GM21529 (cell line): ENCODE measurements at regions not wholly inside any gene's neighbourhood (a gene's known extent, or its start where the extent isn't known, plus 50 kb on each side); places are given as distances from the start of the nearest gene placed in this dataset.

ENCODE experiments used
- ATAC-seq: cut with Tn5 transposase; IDR thresholded peaks from one replicate; pipeline ENCODE4 v1.9.1; 2021; ENCODE audit not compliant: unreplicated experiment

DNA sequence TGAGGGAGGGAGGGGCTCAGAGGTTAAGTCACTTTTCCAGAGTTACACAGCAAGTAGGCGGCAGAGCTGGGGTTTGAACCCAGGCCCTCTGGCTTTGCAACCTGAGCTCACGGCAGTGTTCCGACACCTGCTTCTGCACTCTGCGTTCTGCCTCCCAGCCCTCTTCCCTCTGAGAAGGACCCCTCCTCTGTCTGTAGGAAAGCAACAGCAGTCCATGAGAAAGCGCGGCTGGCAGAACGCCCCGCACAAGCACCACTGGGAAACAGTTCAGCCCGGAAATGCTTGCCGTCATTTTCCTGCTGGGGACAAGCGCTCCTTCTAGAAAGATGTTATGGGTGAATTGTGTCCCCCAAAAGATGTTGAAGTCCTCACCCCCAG, 241.1 kb downstream of the NPHP4 start:
- no peak for ATAC-seq

DNA sequence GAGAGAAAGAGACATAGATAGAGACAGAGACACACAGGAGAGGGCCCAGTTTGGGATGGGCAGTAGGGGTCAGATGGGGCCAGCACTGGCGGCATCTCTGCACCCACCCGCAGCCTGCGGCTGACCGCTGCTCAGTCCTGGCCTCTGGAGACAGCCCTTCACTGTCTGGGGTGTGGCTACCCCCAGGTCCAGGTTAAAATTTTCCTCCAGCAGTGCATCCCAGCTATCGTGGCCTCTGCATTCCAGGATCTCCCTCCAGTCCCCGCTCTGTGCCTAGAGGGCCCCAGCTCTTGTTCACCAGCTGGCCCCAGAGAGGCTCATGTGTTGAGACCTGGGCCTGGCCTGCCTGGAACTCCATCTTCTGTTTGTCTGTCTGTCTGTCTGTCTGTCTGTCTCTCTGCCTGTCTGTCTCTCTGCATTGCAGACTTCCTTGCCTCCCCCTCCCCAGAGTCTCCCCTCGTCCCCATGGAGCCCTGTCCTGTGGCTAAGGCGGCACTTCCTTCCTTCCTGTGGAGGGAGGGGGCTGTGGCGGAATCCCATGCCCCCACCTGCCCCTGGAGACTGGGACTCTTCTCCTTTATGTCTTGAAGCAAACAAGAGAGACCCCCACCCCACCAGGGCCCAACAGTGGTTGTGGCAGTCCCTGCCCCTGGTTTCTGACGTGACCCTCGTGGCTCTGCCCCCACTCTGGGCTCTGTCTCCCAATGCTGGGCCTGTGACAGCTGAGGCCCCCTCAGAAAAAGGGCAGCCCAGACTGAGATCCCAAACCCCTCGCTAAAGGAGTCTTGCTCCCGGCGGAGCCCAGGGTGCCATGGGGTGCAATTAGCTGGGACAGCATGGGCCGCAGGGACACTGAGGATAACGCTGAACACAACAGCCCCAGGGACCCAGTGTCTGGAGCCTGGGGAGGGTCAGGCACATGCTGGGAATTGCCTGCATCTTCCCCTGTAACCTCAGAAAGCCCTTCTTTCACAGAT, 241.8 kb downstream of the NPHP4 start:
- no peak for ATAC-seq

DNA sequence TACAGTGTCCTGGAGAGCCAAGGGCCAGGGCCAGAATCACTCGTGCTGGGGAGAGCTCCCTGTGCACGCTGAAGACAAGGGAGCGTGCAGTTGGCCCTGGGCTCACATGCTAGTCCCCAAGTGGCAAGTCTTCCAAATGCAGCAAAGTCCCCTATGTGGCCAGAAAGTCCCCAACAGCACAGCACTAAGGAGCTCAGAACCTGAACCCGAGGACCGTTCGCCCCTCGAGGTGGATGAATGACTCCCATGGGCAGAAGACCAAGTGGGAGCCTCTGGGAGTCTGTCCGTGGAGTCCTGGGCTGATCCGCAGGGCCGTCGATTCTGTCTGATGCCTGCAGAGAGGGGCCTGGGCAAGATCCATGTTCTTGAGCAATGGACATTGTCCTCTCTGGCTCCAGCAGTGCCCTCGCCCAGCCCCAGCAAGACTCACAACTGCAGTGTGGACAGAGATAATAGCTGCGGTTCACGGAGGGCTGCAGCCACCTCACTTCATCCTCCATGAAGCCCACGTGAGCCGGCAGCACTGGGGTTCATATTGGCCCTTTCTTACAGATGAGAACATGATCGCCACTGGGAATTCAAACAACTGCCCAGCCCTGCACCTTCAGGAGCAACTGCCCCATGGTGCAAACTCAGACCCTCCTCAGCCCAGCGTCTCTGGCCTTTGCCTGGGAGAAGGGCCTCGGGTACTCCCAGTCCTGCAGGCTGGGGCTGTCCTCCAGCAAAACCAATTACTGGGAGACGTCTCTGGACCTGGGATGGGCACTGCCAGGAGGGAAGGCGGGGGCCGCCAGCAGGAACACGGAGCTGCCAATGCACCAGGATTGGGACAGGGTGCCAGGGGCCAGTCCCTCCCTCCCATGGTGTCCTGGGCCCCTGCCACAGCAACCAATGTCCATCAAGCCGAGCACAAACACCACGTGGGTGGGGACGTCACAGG, 243.7 kb downstream of the NPHP4 start:
- ATAC-seq, result no peak

DNA sequence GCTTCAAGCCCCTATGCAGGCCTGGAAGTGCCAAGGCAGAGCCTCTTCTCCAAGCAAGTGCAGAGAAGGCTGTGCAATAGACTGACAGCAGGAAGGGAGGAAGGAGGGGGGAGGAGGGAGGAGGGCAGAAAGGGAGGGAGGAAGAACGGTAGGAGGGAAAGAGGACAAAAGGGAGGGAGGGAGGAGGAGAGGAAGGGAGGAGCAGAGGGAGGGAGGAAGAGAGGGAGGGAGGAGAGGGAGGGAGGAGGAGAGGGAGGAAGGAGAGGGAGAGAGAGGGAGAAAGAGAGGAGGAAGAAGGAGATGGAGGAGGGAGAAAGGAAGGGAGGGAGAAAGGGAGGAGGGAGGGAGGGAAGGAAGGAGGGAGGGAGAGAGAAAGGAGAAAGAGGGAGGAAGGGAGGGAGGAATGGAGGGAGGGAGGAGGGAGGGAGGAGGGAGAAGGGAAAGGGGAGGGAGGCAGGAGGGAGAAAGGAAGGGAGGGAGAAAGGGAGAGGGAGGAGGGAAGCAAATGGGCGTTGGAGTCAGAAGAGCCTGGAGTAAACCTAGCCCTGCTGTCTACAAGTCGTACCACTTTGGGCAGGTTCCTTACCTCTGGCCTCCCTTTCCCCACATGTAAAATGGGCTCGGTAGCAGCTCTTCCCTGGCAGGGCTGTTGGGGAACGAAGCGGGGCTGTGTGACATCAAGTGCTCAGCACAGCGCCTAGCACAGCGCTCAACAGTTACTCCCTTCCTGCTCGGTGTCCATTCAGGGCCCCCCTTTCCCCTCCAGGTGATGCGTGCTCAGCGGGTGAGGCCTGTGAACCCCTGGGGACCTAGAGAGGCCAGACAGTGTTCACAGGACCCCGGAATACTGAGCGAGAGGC, 244.6 kb downstream of the NPHP4 start:
- no peak for ATAC-seq

DNA sequence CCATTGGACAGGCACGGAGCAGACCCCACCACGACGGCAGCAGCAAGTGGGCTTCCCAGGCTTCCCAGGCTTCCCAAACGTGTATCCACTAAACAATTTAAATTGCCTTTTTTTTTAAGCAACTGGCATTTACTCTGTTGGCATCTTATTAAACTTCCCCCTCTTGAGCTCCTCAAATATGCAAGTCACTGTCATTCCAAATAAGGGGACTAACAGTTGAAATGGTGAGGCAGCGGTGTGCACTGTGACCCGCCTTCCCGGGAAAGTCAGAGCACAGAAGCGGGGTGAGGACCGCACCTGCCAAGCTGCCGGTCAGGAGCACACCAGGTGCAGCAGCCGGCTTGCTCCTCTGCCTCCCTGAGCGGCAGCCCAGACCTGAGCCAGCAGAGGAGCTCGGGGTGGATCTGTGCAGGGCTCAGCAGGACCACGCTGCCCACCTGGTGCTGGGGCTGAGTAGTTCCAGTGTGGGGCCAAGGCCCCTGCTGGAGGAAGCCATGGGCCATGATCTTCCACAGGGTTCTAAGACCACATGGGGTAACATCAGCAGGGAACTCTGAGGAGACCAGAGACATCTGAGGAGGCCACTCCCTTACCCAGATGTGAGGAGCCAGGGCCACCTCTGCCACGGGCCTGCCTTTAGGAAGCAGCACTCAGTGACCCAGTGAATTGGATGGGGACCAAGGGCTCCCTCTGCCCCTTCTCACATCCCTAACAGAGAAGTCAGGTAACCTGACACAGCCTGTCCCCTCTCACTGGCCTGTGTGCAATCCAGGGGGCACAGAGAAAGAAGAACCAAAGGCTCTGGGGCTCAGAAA, 245.4 kb downstream of the NPHP4 start:
- ATAC-seq, result no peak

DNA sequence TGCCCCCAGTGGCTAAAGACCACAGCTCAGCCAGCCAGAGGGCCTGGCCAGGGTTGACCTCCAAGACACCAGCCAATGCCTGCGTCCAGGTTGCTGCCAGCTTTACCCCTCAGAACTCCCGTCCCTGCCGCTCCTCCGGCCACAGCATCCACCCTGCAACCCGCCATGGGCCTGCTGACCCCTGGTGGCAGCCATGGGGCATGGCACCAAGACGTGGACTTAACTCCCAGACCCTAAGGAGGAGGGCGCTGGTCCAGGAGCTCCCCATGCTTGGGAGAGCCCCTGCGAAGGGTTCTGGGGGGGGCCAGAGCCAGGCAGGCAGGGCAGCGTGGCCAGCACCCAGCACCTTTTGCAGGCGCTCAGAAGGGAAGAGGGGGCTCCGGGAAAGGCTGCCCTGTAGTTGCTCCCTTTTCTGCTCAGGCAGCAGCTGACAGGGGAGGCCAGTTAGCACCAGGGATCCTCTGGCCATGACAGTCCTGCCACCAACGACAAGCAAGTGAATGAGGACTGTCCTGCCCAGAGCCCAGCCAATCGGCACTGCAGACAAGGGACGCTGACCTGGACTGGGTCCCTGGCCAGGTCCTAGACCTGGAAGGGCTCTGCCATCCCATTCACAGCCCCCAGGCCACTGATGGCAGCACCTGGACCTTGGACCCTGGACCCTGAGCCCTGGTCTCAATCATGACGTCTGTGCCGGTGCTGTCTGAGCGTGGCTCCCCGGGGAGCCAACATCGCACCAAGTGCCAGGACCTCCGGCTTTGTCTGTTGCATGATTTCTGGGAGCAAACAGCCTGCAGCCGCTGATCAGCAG, 246.2 kb downstream of the NPHP4 start:
- peak; percentile 71 for ATAC-seq

DNA sequence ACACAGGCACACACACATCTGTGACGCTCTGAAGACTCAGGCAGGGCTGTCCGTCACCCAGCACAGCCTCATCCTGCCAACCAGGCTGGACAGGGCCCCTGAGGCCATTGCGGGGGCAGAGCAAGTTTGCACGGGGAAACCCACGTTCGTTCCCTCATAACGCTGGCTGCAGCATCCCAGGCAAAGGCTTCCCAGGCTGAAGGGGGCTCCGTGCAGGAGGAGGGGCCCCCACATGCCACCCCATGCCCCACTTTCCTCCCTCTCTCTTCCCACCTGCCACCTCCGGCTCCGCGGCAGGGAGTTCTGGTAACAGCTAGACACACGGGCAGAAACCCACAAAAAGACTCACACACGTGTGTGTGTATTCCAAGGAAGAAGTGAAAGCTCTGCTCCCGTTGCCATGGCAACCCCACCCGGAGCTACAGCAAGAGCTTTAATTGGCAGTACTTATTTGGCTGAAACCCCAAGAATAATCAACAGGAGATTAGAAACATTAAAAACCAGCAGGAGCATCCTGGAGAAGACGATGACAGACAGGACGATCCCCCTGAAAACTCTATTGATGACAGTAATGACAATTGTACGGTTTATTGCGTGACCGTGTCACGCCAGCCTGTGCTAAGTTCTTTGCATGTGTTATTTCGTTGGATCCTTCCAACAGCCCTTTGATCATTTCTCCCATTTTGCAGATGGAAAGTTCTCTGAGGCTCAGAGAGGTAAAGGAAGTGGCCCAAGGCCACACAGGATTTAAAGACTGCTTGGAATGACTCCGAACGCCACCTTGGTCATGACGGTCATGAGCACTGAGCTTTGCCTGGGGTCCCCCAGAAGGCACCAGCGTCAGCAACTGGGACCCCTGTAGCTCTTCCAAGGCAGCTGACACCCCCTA, 247.1 kb downstream of the NPHP4 start:
- ATAC-seq, result no peak

DNA sequence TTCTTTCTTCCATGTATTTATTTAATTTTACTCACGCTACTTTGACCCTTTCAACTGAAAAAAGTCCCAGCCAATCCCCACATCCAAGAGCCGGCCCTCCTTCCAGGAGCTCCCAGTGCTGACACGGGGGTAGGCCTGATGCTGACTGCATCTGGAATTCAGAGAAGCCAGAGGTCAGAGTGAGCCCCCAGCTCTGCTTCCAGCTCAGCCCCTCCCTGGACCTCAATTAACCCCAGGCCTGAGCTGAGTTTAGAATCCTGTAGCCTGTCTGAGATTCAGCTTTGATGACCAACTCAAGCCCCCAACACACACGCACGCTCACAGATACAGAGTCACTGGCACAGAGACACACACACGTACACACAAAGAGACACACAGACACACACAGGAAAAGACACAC, 247.9 kb downstream of the NPHP4 start:
- no peak for ATAC-seq

DNA sequence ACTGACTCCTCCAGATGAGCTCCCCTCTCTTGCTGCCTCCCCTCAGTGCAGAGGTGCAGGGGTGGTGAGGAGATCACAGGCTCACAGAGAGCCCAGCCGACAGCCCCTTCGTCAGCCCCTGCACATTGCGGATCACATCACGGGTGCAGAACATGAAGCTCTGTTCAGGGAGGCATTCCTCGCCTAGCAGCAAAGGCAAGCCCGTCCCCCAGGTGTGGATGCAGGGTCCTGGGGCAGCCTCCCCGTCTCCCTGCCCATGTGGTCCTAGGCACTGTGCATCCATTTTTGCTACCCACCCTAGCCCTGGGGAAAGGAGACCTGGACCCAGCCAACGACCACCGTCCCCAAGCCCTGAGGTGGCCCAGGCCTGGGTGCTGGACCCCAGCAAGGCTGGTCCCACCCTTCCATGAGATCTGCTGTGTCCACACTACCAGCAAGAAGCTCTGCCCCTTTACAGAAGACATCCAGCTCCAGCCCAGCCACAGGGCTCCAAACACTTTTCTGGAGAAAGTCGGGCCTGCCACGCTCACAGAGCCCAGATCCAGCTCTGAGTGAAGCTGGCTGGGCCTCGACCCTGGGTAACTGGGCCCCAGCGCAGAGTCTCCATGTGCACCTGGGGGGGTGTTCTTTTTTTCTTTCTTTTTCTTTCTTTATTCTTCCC, 248.7 kb downstream of the NPHP4 start:
- no peak for ATAC-seq

DNA sequence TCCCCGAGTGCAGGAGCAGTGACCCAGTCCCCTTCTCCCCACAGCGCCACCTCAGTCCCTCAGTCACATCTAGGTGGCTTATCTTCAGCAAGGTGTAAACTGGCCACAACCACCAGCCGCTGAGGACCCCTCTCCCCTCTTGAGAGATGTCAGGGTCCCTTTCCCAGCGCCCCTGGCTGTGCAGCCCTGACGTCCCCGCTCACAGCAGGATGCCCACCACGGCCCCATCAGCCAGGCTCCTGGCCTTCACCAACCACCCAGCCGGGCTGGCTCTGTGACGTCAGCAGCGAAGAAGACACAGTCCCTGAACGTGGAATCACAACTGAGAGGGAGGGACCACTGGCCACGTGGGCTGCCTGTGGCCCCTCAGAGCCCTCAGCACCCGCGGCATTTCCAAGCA, 249.4 kb downstream of the NPHP4 start:
- ATAC-seq, result no peak

DNA sequence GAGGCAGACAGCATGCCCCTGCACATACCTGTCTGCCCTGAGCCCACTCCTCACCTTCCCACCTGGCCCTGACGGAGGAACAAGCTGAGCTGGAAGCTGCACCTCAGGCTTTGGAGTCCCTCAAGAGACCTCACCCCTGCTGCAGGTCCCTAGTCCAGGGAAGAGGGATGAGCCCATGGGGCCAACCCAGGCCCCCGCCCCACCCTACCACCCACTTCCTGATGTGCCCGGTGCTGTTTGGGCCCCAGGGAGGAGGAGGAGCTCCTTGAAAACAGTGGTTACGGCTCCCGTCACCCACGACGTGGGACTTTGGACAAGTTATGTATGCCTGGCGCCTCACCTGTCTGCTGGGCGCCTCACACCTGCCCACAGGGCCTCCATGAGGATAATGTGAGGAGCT, 250.2 kb downstream of the NPHP4 start:
- ATAC-seq, result no peak

DNA sequence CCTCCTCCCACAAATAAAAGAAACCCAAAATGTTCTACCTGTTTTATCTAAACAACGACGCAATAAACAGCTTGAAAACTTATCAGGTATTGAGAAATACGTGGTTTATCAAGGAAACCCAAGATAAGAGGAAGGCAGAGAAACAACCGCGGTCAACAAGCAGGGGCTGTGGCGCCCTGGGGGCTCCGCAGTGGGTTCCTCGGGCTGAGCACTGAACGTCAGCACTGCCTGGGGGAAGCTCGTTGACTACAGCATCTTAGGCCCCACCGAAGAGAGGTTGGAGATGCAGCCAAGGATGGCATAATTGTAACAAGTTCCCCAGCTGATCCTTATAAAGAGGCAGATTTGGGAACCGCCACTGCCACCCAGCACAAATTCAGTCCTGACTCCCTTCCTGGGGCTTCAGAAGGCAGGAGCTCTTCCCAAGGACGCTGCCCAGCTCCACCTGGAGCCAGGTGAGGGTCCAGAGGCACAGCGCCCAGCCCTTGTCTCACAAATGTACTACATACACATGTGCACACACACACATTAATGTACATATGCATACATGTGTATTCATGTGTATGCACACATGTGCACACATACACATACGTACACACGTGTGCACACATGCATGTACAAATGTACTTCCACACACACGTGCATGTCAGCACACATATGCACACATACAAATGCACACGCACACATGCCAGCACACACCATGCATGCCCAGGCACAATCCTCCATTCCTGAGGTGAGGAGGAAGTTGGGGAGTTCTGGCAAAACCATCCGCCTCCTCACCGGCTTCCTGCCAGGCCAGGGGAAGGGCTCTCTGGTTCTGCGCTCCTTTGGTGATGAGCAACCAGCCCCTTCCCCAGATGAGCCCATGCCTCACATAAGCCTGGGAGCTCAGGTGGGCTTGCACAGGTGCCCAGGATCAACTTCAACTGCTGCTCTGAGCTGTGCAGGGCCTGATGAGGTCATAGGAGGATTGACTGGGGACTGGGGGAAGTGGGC, 251.1 kb downstream of the NPHP4 start:
- no peak for ATAC-seq

DNA sequence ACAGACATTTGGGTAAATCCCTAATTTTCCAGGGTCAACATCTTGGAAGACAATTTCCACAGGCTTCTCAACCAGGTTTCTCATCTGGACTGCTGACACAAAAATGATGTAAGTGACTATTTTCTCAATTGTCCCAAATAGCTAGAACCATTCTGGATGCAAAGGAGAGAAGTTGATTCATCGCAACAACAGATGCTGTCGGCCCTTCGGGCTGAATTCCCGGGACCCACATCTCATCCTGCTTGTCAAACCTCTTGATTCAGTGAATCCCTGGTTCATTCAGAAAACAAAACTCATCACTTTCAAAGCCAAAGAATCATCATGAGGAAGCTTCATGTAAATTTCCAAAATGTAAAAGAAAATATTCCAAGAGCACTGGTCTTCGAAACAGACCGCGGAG, 251.8 kb downstream of the NPHP4 start:
- ATAC-seq, result no peak

DNA sequence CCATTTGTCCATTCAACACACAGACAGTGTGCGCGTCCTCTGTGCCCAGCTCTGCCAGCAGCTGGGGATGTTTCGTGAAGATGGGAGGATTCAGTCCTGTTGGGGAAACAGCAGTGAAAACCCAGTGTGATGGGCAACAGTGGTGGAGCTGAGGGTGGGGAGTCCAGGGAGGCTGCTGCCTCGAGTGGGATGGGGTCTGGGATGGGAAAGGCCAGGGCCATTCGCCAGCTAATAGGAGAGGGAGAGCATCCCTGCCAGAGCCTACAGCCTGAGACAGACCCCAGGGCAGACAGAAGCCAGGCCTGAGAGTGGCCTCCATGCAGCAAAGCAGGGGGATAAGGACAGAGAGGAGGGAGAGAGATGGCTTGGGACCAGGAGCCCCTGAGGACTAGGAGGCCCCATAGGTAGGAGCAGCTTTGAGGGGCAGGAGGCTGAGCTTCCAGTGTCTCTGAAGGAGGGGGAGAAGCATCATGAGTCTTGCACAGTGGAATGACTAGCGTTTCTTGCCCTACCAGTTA, 252.6 kb downstream of the NPHP4 start:
- no peak for ATAC-seq

DNA sequence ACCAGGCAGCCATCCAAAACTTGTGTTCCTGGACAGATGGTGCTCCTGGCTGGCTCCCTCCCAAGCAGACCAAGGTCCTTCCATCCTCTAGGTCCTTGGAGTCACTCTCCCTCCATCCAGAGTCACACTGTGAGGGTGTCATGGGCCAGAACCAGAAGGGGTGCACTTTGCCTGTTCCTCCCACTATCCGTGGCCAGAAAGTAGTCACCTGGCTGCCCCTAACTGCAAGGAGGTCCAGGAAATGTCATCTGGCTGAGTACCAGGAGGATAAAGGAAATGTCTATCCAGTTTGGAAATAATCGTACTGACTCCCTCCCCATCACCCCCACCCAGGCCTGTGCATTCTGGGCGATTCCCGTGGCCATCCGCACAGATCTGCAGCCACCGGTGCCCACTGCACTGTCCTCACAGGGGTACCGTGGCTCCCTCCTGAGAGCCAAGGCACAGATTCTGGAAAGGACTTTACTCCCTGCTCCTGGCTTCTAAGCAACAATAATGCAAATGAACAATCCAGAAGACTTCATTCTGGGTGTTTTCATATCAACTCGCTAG, 253.2 kb downstream of the NPHP4 start:
- no peak for ATAC-seq

DNA sequence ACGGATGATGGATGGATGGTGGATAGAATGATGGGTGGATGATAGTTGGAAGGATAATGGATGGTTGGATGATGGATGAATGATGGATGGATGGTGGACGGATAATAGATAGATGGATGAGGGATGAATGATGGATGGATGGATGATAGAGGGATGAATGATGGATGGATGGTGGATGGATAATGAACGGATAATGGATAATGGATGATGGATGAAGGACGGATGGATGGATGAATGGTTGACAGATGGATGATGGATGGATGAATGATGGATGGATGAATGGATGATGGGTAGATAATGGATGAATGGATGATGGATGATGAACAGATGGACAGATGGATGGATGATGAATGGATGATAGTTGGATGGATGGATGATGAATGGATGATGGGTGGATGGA, 255.1 kb downstream of the NPHP4 start:
- ATAC-seq, result no peak
